ENCODE measurements at regions not wholly inside any gene's neighbourhood (a gene's known extent, or its start where the extent isn't known, plus 50 kb on each side); places are given as distances from the start of the nearest gene placed in this dataset.

- no peaks in the 10 kb centered on the region for H3K27me3 ChIP-seq
- H3K4me3 ChIP-seq, result no peak overlapping the region
- H3K27ac ChIP-seq, result no peak overlapping the region
- TF ChIP-seq CTCF (IDR thresholded peaks at IDR 0.05), result no peak
- no peaks in the 10 kb centered on the region for H3K36me3 ChIP-seq
- DNase-seq (ENCODE audit: low spot score), result no peak
- no peaks in the 10 kb centered on the region for H3K9me3 ChIP-seq
- H3K4me1 ChIP-seq, result no peaks in the 10 kb centered on the region
Measured at GRCh38 chr15:26134152-26134551, 271.0 kb upstream of the ATP10A start.

GRCh38 chr15:26132811-26133210, 269.7 kb upstream of the ATP10A start:
- no peak for DNase-seq (ENCODE audit: low spot score)
- TF ChIP-seq CTCF (IDR thresholded peaks at IDR 0.05), result no peak
- no peak overlapping the region for H3K4me3 ChIP-seq
- no peak overlapping the region for H3K27ac ChIP-seq
- no peaks in the 10 kb centered on the region for H3K4me1 ChIP-seq
- no peaks in the 10 kb centered on the region for H3K9me3 ChIP-seq
- no peaks in the 10 kb centered on the region for H3K36me3 ChIP-seq
- H3K27me3 ChIP-seq, result no peaks in the 10 kb centered on the region

GRCh38 chr15:26129852-26130251, 266.7 kb upstream of the ATP10A start:
- Histone ChIP-seq H3K27me3 (no peaks in the 10 kb centered on the region), H3K4me1 (no peaks in the 10 kb centered on the region), H3K4me3 (no peak overlapping the region), H3K36me3 (no peaks in the 10 kb centered on the region), H3K9me3 (no peaks in the 10 kb centered on the region), H3K27ac (no peak overlapping the region)
- TF ChIP-seq CTCF (IDR thresholded peaks at IDR 0.05), result no peak
- no peak for DNase-seq (ENCODE audit: low spot score)

- no peak overlapping the region for H3K4me3 ChIP-seq
- DNase-seq (ENCODE audit: low spot score), result no peak
- H3K36me3 ChIP-seq, result no peaks in the 10 kb centered on the region
- no peak overlapping the region for H3K27ac ChIP-seq
- H3K27me3 ChIP-seq, result no peaks in the 10 kb centered on the region
- H3K4me1 ChIP-seq, result no peaks in the 10 kb centered on the region
- TF ChIP-seq CTCF (IDR thresholded peaks at IDR 0.05), result no peak
- no peaks in the 10 kb centered on the region for H3K9me3 ChIP-seq
Measured at GRCh38 chr15:26128611-26129140, 265.5 kb upstream of the ATP10A start.

GRCh38 chr15:26126819-26127387, 263.8 kb upstream of the ATP10A start:
- Histone ChIP-seq H3K4me3 (no peak overlapping the region), H3K36me3 (no peaks in the 10 kb centered on the region), H3K27ac (no peak overlapping the region), H3K9me3 (no peaks in the 10 kb centered on the region), H3K27me3 (no peaks in the 10 kb centered on the region), H3K4me1 (no peaks in the 10 kb centered on the region)
- TF ChIP-seq CTCF (IDR thresholded peaks at IDR 0.05), result no peak
- DNase-seq (ENCODE audit: low spot score), result no peak

- no peaks in the 10 kb centered on the region for H3K27me3 ChIP-seq
- TF ChIP-seq CTCF (IDR thresholded peaks at IDR 0.05), result peak in 1 of 2 donors; percentile 22
- H3K9me3 ChIP-seq, result no peaks in the 10 kb centered on the region
- no peak overlapping the region for H3K4me3 ChIP-seq
- H3K4me1 ChIP-seq, result no peaks in the 10 kb centered on the region
- H3K36me3 ChIP-seq, result no peaks in the 10 kb centered on the region
- DNase-seq (ENCODE audit: low spot score), result no peak
- H3K27ac ChIP-seq, result no peak overlapping the region
Measured at GRCh38 chr15:26126070-26126469, 262.9 kb upstream of the ATP10A start.
